Vagina (tissue), 2 donors: ENCODE measurements at regions not wholly inside any gene's neighbourhood (a gene's known extent, or its start where the extent isn't known, plus 50 kb on each side); places are given as distances from the start of the nearest gene placed in this dataset.

Source experiments
- DNase-seq, 2 donors: peaks; one replicate each; pipeline ENCODE4 v3.0.0-alpha.2; 2017; ENCODE audit errors: extremely low spot score in 2 of 2
- H3K27ac ChIP-seq: fragments of 200-600 bp; sonication (generic); one replicate; pipeline ENCODE4 v1.5.1; 2019
- H3K27me3 ChIP-seq: fragments of 200-600 bp; sonication (generic); one replicate; pipeline ENCODE4 v1.5.1; 2019
- H3K36me3 ChIP-seq, 2 donors: fragments of 200-600 bp; sonication (generic); one replicate each; pipeline ENCODE4 v1.5.1; 2017 to 2019
- H3K4me1 ChIP-seq: fragments of 200-600 bp; sonication (generic); one replicate; pipeline ENCODE4 v1.5.1; 2019
- H3K4me3 ChIP-seq, 2 donors: fragments of 200-600 bp; sonication (generic); 1 replicate in 1 of 2; 2 replicates in 1 of 2; pipeline ENCODE4 v1.5.1; 2016 to 2019
- H3K9me3 ChIP-seq: fragments of 200-600 bp; sonication (generic); one replicate; pipeline ENCODE4 v1.5.1; 2019
- CTCF ChIP-seq, 3 experiments: fragments of 450-650 bp in 2 of 3; fragments of 200-600 bp in 1 of 3; sonication (generic) in 1 of 3; IDR thresholded peaks; one replicate each; pipeline ENCODE4 v1.5.1; 2017 to 2019; ENCODE audit warnings: antibody characterized with exemption in 3 of 3, mild to moderate bottlenecking in 2 of 3, moderate library complexity in 2 of 3
- POLR2A ChIP-seq, 2 donors: fragments of 450-650 bp; IDR thresholded peaks; one replicate each; pipeline ENCODE4 v1.6.1; 2017; ENCODE audit warnings: antibody characterized with exemption in 2 of 2, mild to moderate bottlenecking in 2 of 2, moderate library complexity in 2 of 2
- POLR2AphosphoS5 ChIP-seq, 2 donors: sonication (generic); formaldehyde crosslinking; IDR thresholded peaks; one replicate each; pipeline ENCODE4 v1.9.0; 2017; ENCODE audit warnings: antibody characterized with exemption in 2 of 2, mild to moderate bottlenecking in 2 of 2, low read depth in 1 of 2; ENCODE audit not compliant: insufficient read depth in 1 of 2
- intact Hi-C: fragments of 100-400 bp; cut with DNase I; formaldehyde crosslinking; loops from one replicate; pipeline ENCODE4 v1.15.1; 2023

- no peak for DNase-seq
- H3K27ac ChIP-seq: no peak overlapping the region
- no peaks in the 10 kb centered on the region for H3K4me1 ChIP-seq
- TF ChIP-seq POLR2A (IDR thresholded peaks at IDR 0.05) (no peak), CTCF (IDR thresholded peaks at IDR 0.05) (no peak), POLR2AphosphoS5 (IDR thresholded peaks at IDR 0.05; ENCODE audit: insufficient read depth in 1 of 2, low read depth in 1 of 2) (no peak)
- no peaks in the 10 kb centered on the region for H3K27me3 ChIP-seq
- intact Hi-C loops: no loop called here
- no peak overlapping the region for H3K4me3 ChIP-seq
- H3K36me3 ChIP-seq: no peaks in the 10 kb centered on the region
- no peaks in the 10 kb centered on the region for H3K9me3 ChIP-seq
These were observed 210.4 kb upstream of the ZBTB20 start for GRCh38 chr3:115357456-115357855.

- Histone ChIP-seq H3K36me3 (no peaks in the 10 kb centered on the region), H3K27me3 (no peaks in the 10 kb centered on the region), H3K4me1 (no peaks in the 10 kb centered on the region), H3K9me3 (no peaks in the 10 kb centered on the region), H3K4me3 (no peak overlapping the region), H3K27ac (no peak overlapping the region)
- intact Hi-C loops: no loop called here
- DNase-seq: no peak
- no peak for TF ChIP-seq CTCF (IDR thresholded peaks at IDR 0.05)
- no peak for TF ChIP-seq POLR2AphosphoS5 (IDR thresholded peaks at IDR 0.05; ENCODE audit: insufficient read depth in 1 of 2, low read depth in 1 of 2)
- no peak for TF ChIP-seq POLR2A (IDR thresholded peaks at IDR 0.05)
These were observed 212.4 kb upstream of the ZBTB20 start for GRCh38 chr3:115359536-115359935.

GRCh38 chr3:115361806-115362205 is 214.7 kb upstream of the ZBTB20 start:
- H3K36me3 ChIP-seq: no peaks in the 10 kb centered on the region
- intact Hi-C loops: no loop called here
- no peak overlapping the region for H3K4me3 ChIP-seq
- DNase-seq: no peak
- no peaks in the 10 kb centered on the region for H3K27me3 ChIP-seq
- no peak for TF ChIP-seq CTCF (IDR thresholded peaks at IDR 0.05)
- no peak for TF ChIP-seq POLR2AphosphoS5 (IDR thresholded peaks at IDR 0.05; ENCODE audit: insufficient read depth in 1 of 2, low read depth in 1 of 2)
- no peak for TF ChIP-seq POLR2A (IDR thresholded peaks at IDR 0.05)
- no peaks in the 10 kb centered on the region for H3K9me3 ChIP-seq
- no peaks in the 10 kb centered on the region for H3K4me1 ChIP-seq
- no peak overlapping the region for H3K27ac ChIP-seq

GRCh38 chr3:115363071-115363470 is 216.0 kb upstream of the ZBTB20 start:
- Histone ChIP-seq H3K4me1 (no peaks in the 10 kb centered on the region), H3K36me3 (no peaks in the 10 kb centered on the region), H3K4me3 (no peak overlapping the region), H3K9me3 (no peaks in the 10 kb centered on the region), H3K27ac (no peak overlapping the region), H3K27me3 (no peaks in the 10 kb centered on the region)
- TF ChIP-seq CTCF (IDR thresholded peaks at IDR 0.05) (no peak), POLR2A (IDR thresholded peaks at IDR 0.05) (no peak), POLR2AphosphoS5 (IDR thresholded peaks at IDR 0.05; ENCODE audit: insufficient read depth in 1 of 2, low read depth in 1 of 2) (no peak)
- intact Hi-C loops: no loop called here
- no peak for DNase-seq

- no peaks in the 10 kb centered on the region for H3K36me3 ChIP-seq
- no peak for TF ChIP-seq POLR2AphosphoS5 (IDR thresholded peaks at IDR 0.05; ENCODE audit: insufficient read depth in 1 of 2, low read depth in 1 of 2)
- TF ChIP-seq POLR2A (IDR thresholded peaks at IDR 0.05): no peak
- no peak for TF ChIP-seq CTCF (IDR thresholded peaks at IDR 0.05)
- no peaks in the 10 kb centered on the region for H3K27me3 ChIP-seq
- no peak overlapping the region for H3K27ac ChIP-seq
- intact Hi-C loops: no loop called here
- H3K4me1 ChIP-seq: no peaks in the 10 kb centered on the region
- DNase-seq: no peak
- H3K9me3 ChIP-seq: no peaks in the 10 kb centered on the region
- H3K4me3 ChIP-seq: no peak overlapping the region
These were observed 221.9 kb upstream of the ZBTB20 start for GRCh38 chr3:115369021-115369420.
